Vagina (tissue), 2 donors: ENCODE measurements at regions not wholly inside any gene's neighbourhood (a gene's known extent, or its start where the extent isn't known, plus 50 kb on each side); places are given as distances from the start of the nearest gene placed in this dataset.
"Not testable (repeated sequence)": the region's sequence is repeated elsewhere in the genome, so short reads cannot be mapped to it uniquely, and the experiment has no call there.

Experiments
- DNase-seq, 2 donors: peaks; one replicate each; pipeline ENCODE4 v3.0.0-alpha.2; 2017; ENCODE audit errors: extremely low spot score in 2 of 2
- H3K27ac ChIP-seq: fragments of 200-600 bp; sonication (generic); one replicate; pipeline ENCODE4 v1.5.1; 2019
- H3K27me3 ChIP-seq: fragments of 200-600 bp; sonication (generic); one replicate; pipeline ENCODE4 v1.5.1; 2019
- H3K36me3 ChIP-seq, 2 donors: fragments of 200-600 bp; sonication (generic); one replicate each; pipeline ENCODE4 v1.5.1; 2017 to 2019
- H3K4me1 ChIP-seq: fragments of 200-600 bp; sonication (generic); one replicate; pipeline ENCODE4 v1.5.1; 2019
- H3K4me3 ChIP-seq, 2 donors: fragments of 200-600 bp; sonication (generic); 1 replicate in 1 of 2; 2 replicates in 1 of 2; pipeline ENCODE4 v1.5.1; 2016 to 2019
- H3K9me3 ChIP-seq: fragments of 200-600 bp; sonication (generic); one replicate; pipeline ENCODE4 v1.5.1; 2019
- POLR2A ChIP-seq, 2 donors: fragments of 450-650 bp; IDR thresholded peaks; one replicate each; pipeline ENCODE4 v1.6.1; 2017; ENCODE audit warnings: antibody characterized with exemption in 2 of 2, mild to moderate bottlenecking in 2 of 2, moderate library complexity in 2 of 2
- POLR2AphosphoS5 ChIP-seq, 2 donors: sonication (generic); formaldehyde crosslinking; IDR thresholded peaks; one replicate each; pipeline ENCODE4 v1.9.0; 2017; ENCODE audit warnings: antibody characterized with exemption in 2 of 2, mild to moderate bottlenecking in 2 of 2, low read depth in 1 of 2; ENCODE audit not compliant: insufficient read depth in 1 of 2
- intact Hi-C: fragments of 100-400 bp; cut with DNase I; formaldehyde crosslinking; loops from one replicate; pipeline ENCODE4 v1.15.1; 2023
- TF ChIP-seq, protein P1 (sequence below), 3 experiments: fragments of 450-650 bp in 2 of 3; fragments of 200-600 bp in 1 of 3; sonication (generic) in 1 of 3; IDR thresholded peaks; one replicate each; pipeline ENCODE4 v1.5.1; 2017 to 2019; ENCODE audit warnings: antibody characterized with exemption in 3 of 3, mild to moderate bottlenecking in 2 of 3, moderate library complexity in 2 of 3

- intact Hi-C loops = no loop called here
Measured at GRCh38 chr12:82609234-82609914, 77.3 kb upstream of the TMTC2 start.

GRCh38 chr12:82619644-82620043 lies 67.1 kb upstream of the TMTC2 start:
- H3K9me3 ChIP-seq = no peaks in the 10 kb centered on the region
- intact Hi-C loops = no loop called here
- no peaks in the 10 kb centered on the region for H3K36me3 ChIP-seq
- H3K4me3 ChIP-seq = no peak overlapping the region
- H3K27ac ChIP-seq = no peak overlapping the region
- no peak for DNase-seq
- no peaks in the 10 kb centered on the region for H3K4me1 ChIP-seq
- TF ChIP-seq, protein P1, sequence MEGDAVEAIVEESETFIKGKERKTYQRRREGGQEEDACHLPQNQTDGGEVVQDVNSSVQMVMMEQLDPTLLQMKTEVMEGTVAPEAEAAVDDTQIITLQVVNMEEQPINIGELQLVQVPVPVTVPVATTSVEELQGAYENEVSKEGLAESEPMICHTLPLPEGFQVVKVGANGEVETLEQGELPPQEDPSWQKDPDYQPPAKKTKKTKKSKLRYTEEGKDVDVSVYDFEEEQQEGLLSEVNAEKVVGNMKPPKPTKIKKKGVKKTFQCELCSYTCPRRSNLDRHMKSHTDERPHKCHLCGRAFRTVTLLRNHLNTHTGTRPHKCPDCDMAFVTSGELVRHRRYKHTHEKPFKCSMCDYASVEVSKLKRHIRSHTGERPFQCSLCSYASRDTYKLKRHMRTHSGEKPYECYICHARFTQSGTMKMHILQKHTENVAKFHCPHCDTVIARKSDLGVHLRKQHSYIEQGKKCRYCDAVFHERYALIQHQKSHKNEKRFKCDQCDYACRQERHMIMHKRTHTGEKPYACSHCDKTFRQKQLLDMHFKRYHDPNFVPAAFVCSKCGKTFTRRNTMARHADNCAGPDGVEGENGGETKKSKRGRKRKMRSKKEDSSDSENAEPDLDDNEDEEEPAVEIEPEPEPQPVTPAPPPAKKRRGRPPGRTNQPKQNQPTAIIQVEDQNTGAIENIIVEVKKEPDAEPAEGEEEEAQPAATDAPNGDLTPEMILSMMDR (IDR thresholded peaks at IDR 0.05) = no peak
- TF ChIP-seq POLR2AphosphoS5 (IDR thresholded peaks at IDR 0.05; ENCODE audit: insufficient read depth in 1 of 2, low read depth in 1 of 2) = no peak
- H3K27me3 ChIP-seq = no peaks in the 10 kb centered on the region

More at GRCh38 chr12:82609234-82609914, 77.3 kb upstream of the TMTC2 start:
- DNase-seq = no peak
- H3K27ac ChIP-seq = no peak overlapping the region
- no peaks in the 10 kb centered on the region for H3K36me3 ChIP-seq
- H3K9me3 ChIP-seq = no peaks in the 10 kb centered on the region
- H3K4me3 ChIP-seq = no peak overlapping the region
- TF ChIP-seq POLR2A (IDR thresholded peaks at IDR 0.05) (no peak), POLR2AphosphoS5 (IDR thresholded peaks at IDR 0.05; ENCODE audit: insufficient read depth in 1 of 2, low read depth in 1 of 2) (no peak)
- TF ChIP-seq, protein P1 (IDR thresholded peaks at IDR 0.05) = no peak
- H3K4me1 ChIP-seq = no peaks in the 10 kb centered on the region
- H3K27me3 ChIP-seq = no peaks in the 10 kb centered on the region

DNA sequence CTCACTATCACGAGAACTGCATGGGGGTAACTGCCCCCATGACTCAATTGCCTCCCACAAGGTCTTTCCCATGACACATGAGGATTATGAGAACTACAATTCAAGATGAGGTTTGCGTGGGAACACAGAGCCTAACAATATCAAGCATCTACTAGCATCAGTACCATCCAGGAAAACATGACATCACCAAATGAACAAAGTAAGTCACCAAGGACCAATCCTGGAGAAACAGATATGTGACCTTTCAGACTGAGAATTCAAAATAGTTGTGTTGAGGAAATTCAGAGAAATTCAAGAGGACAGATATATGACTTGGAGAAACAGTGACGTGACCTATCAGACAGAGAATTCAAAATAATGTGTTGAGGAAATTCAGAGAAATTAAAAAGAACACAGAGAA lies 65.8 kb upstream of the TMTC2 start:
- intact Hi-C loops = no loop called here
- no peaks in the 10 kb centered on the region for H3K9me3 ChIP-seq
- DNase-seq = no peak
- no peaks in the 10 kb centered on the region for H3K36me3 ChIP-seq
- TF ChIP-seq, protein P1 (IDR thresholded peaks at IDR 0.05) = no peak
- TF ChIP-seq POLR2AphosphoS5 (IDR thresholded peaks at IDR 0.05; ENCODE audit: insufficient read depth in 1 of 2, low read depth in 1 of 2) (no peak), POLR2A (IDR thresholded peaks at IDR 0.05) (no peak)
- no peaks in the 10 kb centered on the region for H3K4me1 ChIP-seq
- no peaks in the 10 kb centered on the region for H3K27me3 ChIP-seq
- no peak overlapping the region for H3K27ac ChIP-seq
- H3K4me3 ChIP-seq = no peak overlapping the region

DNA sequence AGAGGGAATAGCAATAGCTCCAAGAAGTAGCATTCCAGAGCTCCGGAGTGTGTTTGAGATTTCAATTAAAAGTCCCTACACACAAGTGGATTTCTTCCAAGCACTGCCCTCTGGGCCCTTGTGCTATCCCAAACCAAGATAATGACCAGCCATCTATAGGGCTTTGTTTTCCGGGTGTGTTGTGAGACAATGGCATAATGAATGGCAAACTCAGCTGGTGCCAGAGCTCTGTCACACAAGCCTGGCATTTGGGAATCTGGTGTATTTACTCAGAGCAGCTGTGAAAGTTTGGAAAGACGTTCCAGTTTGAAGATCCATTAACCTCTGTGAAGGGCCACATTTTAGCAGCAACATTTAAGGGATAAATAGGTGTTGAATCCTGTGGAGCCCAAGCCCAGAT lies 61.2 kb upstream of the TMTC2 start:
- no peaks in the 10 kb centered on the region for H3K36me3 ChIP-seq
- TF ChIP-seq, protein P1 (IDR thresholded peaks at IDR 0.05) = no peak
- TF ChIP-seq POLR2A (IDR thresholded peaks at IDR 0.05) (no peak), POLR2AphosphoS5 (IDR thresholded peaks at IDR 0.05; ENCODE audit: insufficient read depth in 1 of 2, low read depth in 1 of 2) (no peak)
- H3K4me3 ChIP-seq = no peak overlapping the region
- H3K27ac ChIP-seq = no peak overlapping the region
- no peak for DNase-seq
- no peaks in the 10 kb centered on the region for H3K4me1 ChIP-seq
- intact Hi-C loops = no loop called here
- no peaks in the 10 kb centered on the region for H3K9me3 ChIP-seq
- H3K27me3 ChIP-seq = no peaks in the 10 kb centered on the region

DNA sequence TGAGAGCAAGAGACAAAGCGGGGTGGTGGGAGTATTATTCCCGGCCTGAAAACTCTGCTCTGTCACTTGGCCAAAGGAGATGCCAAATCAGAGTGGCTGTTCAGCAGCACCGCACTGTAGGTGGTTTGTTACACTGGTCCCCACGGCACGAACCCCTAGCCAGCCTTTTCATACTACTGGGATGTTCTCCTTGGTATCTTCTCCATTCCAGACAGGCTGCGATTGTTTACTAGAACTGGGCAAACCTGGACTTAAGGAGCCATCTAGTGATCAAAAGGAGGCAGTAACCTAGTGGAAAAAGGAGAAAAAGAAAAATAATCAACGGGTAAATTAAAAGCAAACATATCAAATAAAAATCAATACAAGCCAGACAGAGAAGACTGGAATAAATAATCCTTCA lies 58.9 kb upstream of the TMTC2 start:
- no peak for TF ChIP-seq POLR2AphosphoS5 (IDR thresholded peaks at IDR 0.05; ENCODE audit: insufficient read depth in 1 of 2, low read depth in 1 of 2)
- no peak for TF ChIP-seq POLR2A (IDR thresholded peaks at IDR 0.05)
- TF ChIP-seq, protein P1 (IDR thresholded peaks at IDR 0.05) = no peak
- Histone ChIP-seq H3K27me3 (no peaks in the 10 kb centered on the region), H3K36me3 (no peaks in the 10 kb centered on the region), H3K4me1 (no peaks in the 10 kb centered on the region), H3K27ac (no peak overlapping the region), H3K4me3 (no peak overlapping the region), H3K9me3 (no peaks in the 10 kb centered on the region)
- intact Hi-C loops = no loop called here
- DNase-seq = no peak

GRCh38 chr12:82634495-82635258 lies 52.0 kb upstream of the TMTC2 start:
- H3K9me3 ChIP-seq, H3K4me1 ChIP-seq, H3K4me3 ChIP-seq, H3K36me3 ChIP-seq, intact Hi-C loops, H3K27me3 ChIP-seq, H3K27ac ChIP-seq, DNase-seq: not testable (repeated sequence)
